GM12878 (cell line): ENCODE measurements at regions not wholly inside any gene's neighbourhood (a gene's known extent, or its start where the extent isn't known, plus 50 kb on each side); places are given as distances from the start of the nearest gene placed in this dataset.

Source experiments
- ATAC-seq: fragments of 200-7000 bp; cut with Tn5 transposase; 3 replicates; pipeline ENCODE4 v1.9.1; 2020; ENCODE audit warnings: mild to moderate bottlenecking, moderate library complexity
- BruUV-seq: library from RNA; stranded (reverse); fragments of 400-500 nt; replicated peaks from 2 replicates; lab custom pipeline; 2021; lab: Mats Ljungman, UMichigan
- CTCF ChIA-PET: fragments of 300-600 bp; sonication (Branson Sonifier 250); formaldehyde crosslinking; extraction: SDS; loops from one replicate; lab custom pipeline; 2021; ENCODE audit warnings: inconsistent platforms; lab: Yijun Ruan, JAX
- POLR2A ChIA-PET: fragments of 350-600 bp; formaldehyde crosslinking; extraction: SDS; loops from one replicate; lab custom pipeline; 2021; ENCODE audit warnings: inconsistent platforms; lab: Charles Lee
- RAD21 ChIA-PET: fragments of 300-600 bp; sonication (Branson Sonifier 250); formaldehyde crosslinking; loops from one replicate; lab custom pipeline; 2023; ENCODE audit warnings: antibody characterized with exemption; ENCODE audit not compliant: unreplicated experiment; lab: Charles Lee
- SMC1A ChIA-PET: fragments of 300-600 bp; sonication (Branson Sonifier 250); formaldehyde crosslinking; loops from one replicate; lab custom pipeline; 2023; ENCODE audit not compliant: unreplicated experiment, uncharacterized antibody; lab: Charles Lee
- DNase-seq: peaks from one replicate; pipeline ENCODE4 v3.0.0-alpha.2; 2011; ENCODE audit warnings: low read depth, low spot score
- FAIRE-seq: peaks from 3 replicates; lab custom pipeline; 2011; peaks lifted over from hg19 to GRCh38; lab: Jason Lieb, UNC
- H2AFZ ChIP-seq: 2 replicates; pipeline ENCODE4 v1.6.0; 2011; ENCODE audit warnings: low read depth, low read length, control low read depth; ENCODE audit not compliant: control insufficient read depth
- H3K27ac ChIP-seq: 2 replicates; pipeline ENCODE4 v1.5.1; 2011; ENCODE audit warnings: control low read depth; ENCODE audit not compliant: control insufficient read depth, insufficient read depth
- H3K27me3 ChIP-seq, 2 experiments: replicated peaks in 1 of 2; 2 replicates each; pipeline versions ENCODE4 v1.6.0 to v1.6.1; 2011; ENCODE audit warnings: low read length in 1 of 2; ENCODE audit not compliant: control insufficient read depth in 2 of 2, insufficient read depth in 2 of 2
- H3K36me3 ChIP-seq, 2 experiments: 2 replicates each; pipeline ENCODE4 v1.5.1; 2011; ENCODE audit warnings: low read length in 1 of 2; ENCODE audit not compliant: control insufficient read depth in 2 of 2, insufficient read depth in 2 of 2
- H3K4me1 ChIP-seq: 2 replicates; pipeline ENCODE4 v1.6.1; 2011; ENCODE audit warnings: mild to moderate bottlenecking, low read length, moderate library complexity, mixed read lengths; ENCODE audit not compliant: control insufficient read depth, insufficient read depth
- H3K4me2 ChIP-seq: 2 replicates; pipeline ENCODE4 v1.6.0; 2011; ENCODE audit warnings: control low read depth; ENCODE audit not compliant: control insufficient read depth, insufficient read depth
- H3K4me3 ChIP-seq: fragments of 200-600 bp; sonication (generic); 2 replicates; pipeline ENCODE4 v1.5.1; 2016
- H3K79me2 ChIP-seq: 2 replicates; pipeline ENCODE4 v1.6.0; 2011; ENCODE audit warnings: low read length; ENCODE audit not compliant: control insufficient read depth, insufficient read depth
- H3K9ac ChIP-seq: 2 replicates; pipeline ENCODE4 v1.8.0; 2011; ENCODE audit warnings: low read length, control low read depth, mixed read lengths; ENCODE audit not compliant: control insufficient read depth, insufficient read depth
- H3K9me3 ChIP-seq: replicated peaks from 3 replicates; pipeline ENCODE4 v1.5.1; 2011; ENCODE audit warnings: mild to moderate bottlenecking, low read length; ENCODE audit not compliant: control insufficient read depth, insufficient read depth
- H4K20me1 ChIP-seq: 2 replicates; pipeline ENCODE4 v1.6.0; 2011; ENCODE audit not compliant: control insufficient read depth, insufficient read depth
- BMI1 ChIP-seq: fragments of 450-650 bp; IDR thresholded peaks from 2 replicates; pipeline ENCODE4 v1.6.1; 2016; ENCODE audit warnings: mild to moderate bottlenecking, moderate library complexity, borderline replicate concordance
- CBX3 ChIP-seq: fragments of 200-600 bp; sonication (generic); IDR thresholded peaks from 2 replicates; pipeline ENCODE4 v1.6.1; 2016; ENCODE audit warnings: low read depth, borderline replicate concordance
- CHD4 ChIP-seq: fragments of 200-600 bp; sonication (generic); IDR thresholded peaks from 2 replicates; pipeline ENCODE4 v1.6.1; 2016; ENCODE audit warnings: mild to moderate bottlenecking
- GABPA ChIP-seq: IDR thresholded peaks from 2 replicates; pipeline ENCODE4 v1.6.1; 2014; ENCODE audit warnings: antibody characterized with exemption, low read depth, mild to moderate bottlenecking, inconsistent platforms
- IKZF1 ChIP-seq: fragments of 450-650 bp; conservative IDR thresholded peaks from 2 replicates; pipeline ENCODE4 v1.6.1; 2017; ENCODE audit warnings: antibody characterized with exemption, mild to moderate bottlenecking
- NFYA ChIP-seq: IDR thresholded peaks from 2 replicates; pipeline ENCODE4 v1.6.1; 2011; ENCODE audit warnings: low read depth, mild to moderate bottlenecking, low read length, improper control_type of control experiment, borderline replicate concordance
- POU2F2 ChIP-seq: IDR thresholded peaks from 3 replicates; pipeline ENCODE4 v1.6.1; 2011; ENCODE audit warnings: low read depth, mild to moderate bottlenecking, low read length, borderline replicate concordance
- RAD51 ChIP-seq: fragments of 450-650 bp; IDR thresholded peaks from 2 replicates; pipeline ENCODE4 v1.6.1; 2016; ENCODE audit warnings: moderate library complexity, mild to moderate bottlenecking, inconsistent platforms
- RCOR1 ChIP-seq: conservative IDR thresholded peaks from 2 replicates; pipeline ENCODE4 v1.6.1; 2012; ENCODE audit warnings: low read depth, low read length, improper control_type of control experiment
- STAT1 ChIP-seq: fragments of 450-650 bp; conservative IDR thresholded peaks from 2 replicates; pipeline ENCODE4 v1.6.1; 2014; ENCODE audit warnings: antibody characterized with exemption, mild to moderate bottlenecking
- TCF3 ChIP-seq: IDR thresholded peaks from 2 replicates; pipeline ENCODE4 v1.6.1; 2012; ENCODE audit warnings: low read depth, mild to moderate bottlenecking, low read length, borderline replicate concordance; ENCODE audit not compliant: insufficient read depth
- TCF7 ChIP-seq: IDR thresholded peaks from 2 replicates; pipeline ENCODE4 v1.6.1; 2014; ENCODE audit warnings: antibody characterized with exemption, borderline replicate concordance
- YBX1 ChIP-seq: fragments of 450-650 bp; IDR thresholded peaks from 2 replicates; pipeline ENCODE4 v1.6.1; 2016; ENCODE audit warnings: antibody characterized with exemption
- ZNF274 ChIP-seq: IDR thresholded peaks from one replicate; pipeline ENCODE4 v1.8.0; 2011; ENCODE audit not compliant: insufficient read length, insufficient read depth
- WGBS: methylation state at CpG from one replicate; pipeline ENCODE4 v1.1.6; 2016; ENCODE audit warnings: low lambda C conversion rate; ENCODE audit not compliant: insufficient replicate concordance, insufficient coverage; ENCODE audit errors: missing lambda C conversion rate; 5-methylcytosine and 5-hydroxymethylcytosine counted together
- in situ Hi-C: fragments of 300-500 bp; cut with MboI; formaldehyde crosslinking; loops from 9 replicates; pipeline ENCODE4 v1.14.3; 2018; ENCODE audit warnings: mixed read lengths
- intact Hi-C: fragments of 100-400 bp; cut with micrococcal nuclease; formaldehyde crosslinking; loops from one replicate; pipeline ENCODE4 v1.14.2; 2022; ENCODE audit not compliant: unreplicated experiment
- TF ChIP-seq, protein P1 (sequence below): fragments of 450-650 bp; IDR thresholded peaks from 2 replicates; pipeline ENCODE4 v1.6.1; 2018; ENCODE audit warnings: borderline replicate concordance, mild to moderate bottlenecking; ENCODE audit not compliant: partially characterized antibody
- TF ChIP-seq, protein P2 (sequence below): IDR thresholded peaks from 2 replicates; pipeline ENCODE4 v1.6.1; 2012; ENCODE audit warnings: low read length, inconsistent platforms
- TF ChIP-seq, protein P3 (sequence below): fragments of 450-650 bp; IDR thresholded peaks from 2 replicates; pipeline ENCODE4 v1.6.1; 2018; ENCODE audit warnings: mild to moderate bottlenecking, low read depth, moderate library complexity; ENCODE audit not compliant: partially characterized antibody
- TF ChIP-seq, protein P4 (sequence below): IDR thresholded peaks from 2 replicates; pipeline ENCODE4 v1.6.1; 2012; ENCODE audit warnings: low read depth, low read length, improper control_type of control experiment

DNA sequence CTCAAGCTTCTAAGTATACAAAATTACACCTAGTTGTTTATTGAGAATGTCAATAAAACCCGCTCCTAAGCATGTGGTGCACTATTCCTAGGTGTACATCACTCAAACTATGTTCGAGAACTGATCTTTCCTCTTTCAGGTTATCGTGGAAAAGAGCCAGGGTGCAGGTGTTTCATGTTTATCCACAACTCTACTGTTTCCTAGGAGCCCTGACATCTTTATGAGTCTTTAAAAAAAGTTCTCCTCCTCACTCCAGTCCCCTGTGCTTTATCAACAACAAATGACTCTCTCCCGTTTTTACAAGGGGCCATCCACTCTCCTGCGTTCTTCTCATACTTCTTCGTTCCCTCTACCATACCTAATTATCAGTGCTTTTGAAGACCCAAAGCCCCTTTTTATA lies 78.8 kb upstream of the NFIL3 start:
- Histone ChIP-seq H3K27me3 (peaks cover 0 to 2% of the 10 kb centered on the region in 2 experiments; a peak in 2 of 4 replicates), H3K4me2 (no peak overlapping the region), H4K20me1 (no peaks in the 10 kb centered on the region), H3K36me3 (no peaks in the 10 kb centered on the region), H3K27ac (no peak overlapping the region), H3K79me2 (no peaks in the 10 kb centered on the region), H3K4me1 (no peaks in the 10 kb centered on the region), H3K9ac (no peak overlapping the region), H3K4me3 (no peak overlapping the region), H3K9me3 (no peaks in the 10 kb centered on the region), H2AFZ (no peak overlapping the region)
- ChIA-PET SMC1A (no interaction called here), POLR2A (no interaction called here), RAD21 (no interaction called here), CTCF (no interaction called here)
- TF ChIP-seq, protein P1, sequence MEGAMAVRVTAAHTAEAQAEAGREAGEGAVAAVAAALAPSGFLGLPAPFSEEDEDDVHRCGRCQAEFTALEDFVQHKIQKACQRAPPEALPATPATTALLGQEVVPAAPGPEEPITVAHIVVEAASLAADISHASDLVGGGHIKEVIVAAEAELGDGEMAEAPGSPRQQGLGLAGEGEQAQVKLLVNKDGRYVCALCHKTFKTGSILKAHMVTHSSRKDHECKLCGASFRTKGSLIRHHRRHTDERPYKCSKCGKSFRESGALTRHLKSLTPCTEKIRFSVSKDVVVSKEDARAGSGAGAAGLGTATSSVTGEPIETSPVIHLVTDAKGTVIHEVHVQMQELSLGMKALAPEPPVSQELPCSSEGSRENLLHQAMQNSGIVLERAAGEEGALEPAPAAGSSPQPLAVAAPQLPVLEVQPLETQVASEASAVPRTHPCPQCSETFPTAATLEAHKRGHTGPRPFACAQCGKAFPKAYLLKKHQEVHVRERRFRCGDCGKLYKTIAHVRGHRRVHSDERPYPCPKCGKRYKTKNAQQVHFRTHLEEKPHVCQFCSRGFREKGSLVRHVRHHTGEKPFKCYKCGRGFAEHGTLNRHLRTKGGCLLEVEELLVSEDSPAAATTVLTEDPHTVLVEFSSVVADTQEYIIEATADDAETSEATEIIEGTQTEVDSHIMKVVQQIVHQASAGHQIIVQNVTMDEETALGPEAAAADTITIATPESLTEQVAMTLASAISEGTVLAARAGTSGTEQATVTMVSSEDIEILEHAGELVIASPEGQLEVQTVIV: no peak
- TF ChIP-seq TCF3 (no peak), TCF7 (no peak), GABPA (no peak), BMI1 (no peak), ZNF274 (no peak), IKZF1 (no peak), YBX1 (no peak), NFYA (no peak), RAD51 (no peak), STAT1 (no peak), POU2F2 (no peak), CHD4 (no peak), RCOR1 (no peak), CBX3 (no peak)
- TF ChIP-seq, protein P2, sequence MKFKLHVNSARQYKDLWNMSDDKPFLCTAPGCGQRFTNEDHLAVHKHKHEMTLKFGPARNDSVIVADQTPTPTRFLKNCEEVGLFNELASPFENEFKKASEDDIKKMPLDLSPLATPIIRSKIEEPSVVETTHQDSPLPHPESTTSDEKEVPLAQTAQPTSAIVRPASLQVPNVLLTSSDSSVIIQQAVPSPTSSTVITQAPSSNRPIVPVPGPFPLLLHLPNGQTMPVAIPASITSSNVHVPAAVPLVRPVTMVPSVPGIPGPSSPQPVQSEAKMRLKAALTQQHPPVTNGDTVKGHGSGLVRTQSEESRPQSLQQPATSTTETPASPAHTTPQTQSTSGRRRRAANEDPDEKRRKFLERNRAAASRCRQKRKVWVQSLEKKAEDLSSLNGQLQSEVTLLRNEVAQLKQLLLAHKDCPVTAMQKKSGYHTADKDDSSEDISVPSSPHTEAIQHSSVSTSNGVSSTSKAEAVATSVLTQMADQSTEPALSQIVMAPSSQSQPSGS: no peak
- TF ChIP-seq, protein P3, sequence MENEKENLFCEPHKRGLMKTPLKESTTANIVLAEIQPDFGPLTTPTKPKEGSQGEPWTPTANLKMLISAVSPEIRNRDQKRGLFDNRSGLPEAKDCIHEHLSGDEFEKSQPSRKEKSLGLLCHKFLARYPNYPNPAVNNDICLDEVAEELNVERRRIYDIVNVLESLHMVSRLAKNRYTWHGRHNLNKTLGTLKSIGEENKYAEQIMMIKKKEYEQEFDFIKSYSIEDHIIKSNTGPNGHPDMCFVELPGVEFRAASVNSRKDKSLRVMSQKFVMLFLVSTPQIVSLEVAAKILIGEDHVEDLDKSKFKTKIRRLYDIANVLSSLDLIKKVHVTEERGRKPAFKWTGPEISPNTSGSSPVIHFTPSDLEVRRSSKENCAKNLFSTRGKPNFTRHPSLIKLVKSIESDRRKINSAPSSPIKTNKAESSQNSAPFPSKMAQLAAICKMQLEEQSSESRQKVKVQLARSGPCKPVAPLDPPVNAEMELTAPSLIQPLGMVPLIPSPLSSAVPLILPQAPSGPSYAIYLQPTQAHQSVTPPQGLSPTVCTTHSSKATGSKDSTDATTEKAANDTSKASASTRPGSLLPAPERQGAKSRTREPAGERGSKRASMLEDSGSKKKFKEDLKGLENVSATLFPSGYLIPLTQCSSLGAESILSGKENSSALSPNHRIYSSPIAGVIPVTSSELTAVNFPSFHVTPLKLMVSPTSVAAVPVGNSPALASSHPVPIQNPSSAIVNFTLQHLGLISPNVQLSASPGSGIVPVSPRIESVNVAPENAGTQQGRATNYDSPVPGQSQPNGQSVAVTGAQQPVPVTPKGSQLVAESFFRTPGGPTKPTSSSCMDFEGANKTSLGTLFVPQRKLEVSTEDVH: no peak
- TF ChIP-seq, protein P4, sequence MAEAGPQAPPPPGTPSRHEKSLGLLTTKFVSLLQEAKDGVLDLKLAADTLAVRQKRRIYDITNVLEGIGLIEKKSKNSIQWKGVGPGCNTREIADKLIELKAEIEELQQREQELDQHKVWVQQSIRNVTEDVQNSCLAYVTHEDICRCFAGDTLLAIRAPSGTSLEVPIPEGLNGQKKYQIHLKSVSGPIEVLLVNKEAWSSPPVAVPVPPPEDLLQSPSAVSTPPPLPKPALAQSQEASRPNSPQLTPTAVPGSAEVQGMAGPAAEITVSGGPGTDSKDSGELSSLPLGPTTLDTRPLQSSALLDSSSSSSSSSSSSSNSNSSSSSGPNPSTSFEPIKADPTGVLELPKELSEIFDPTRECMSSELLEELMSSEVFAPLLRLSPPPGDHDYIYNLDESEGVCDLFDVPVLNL: no peak
- BruUV-seq: no TSS peak
- in situ Hi-C loops: no loop called here
- ATAC-seq (no peak), DNase-seq (no peak), FAIRE-seq (no peak)
- intact Hi-C loops: no loop called here
- WGBS: 36% methylated on average over 6 of the region's 6 CpGs
